Activated naive CD4-positive, alpha-beta T cell treated with anti-CD3 and anti-CD28 coated beads for 36 hours (primary cell): ENCODE measurements at regions not wholly inside any gene's neighbourhood (a gene's known extent, or its start where the extent isn't known, plus 50 kb on each side); places are given as distances from the start of the nearest gene placed in this dataset.

Source experiments
- CTCF ChIA-PET: fragments of 350-600 bp; sonication (Branson Sonifier 250); formaldehyde crosslinking; loops from one replicate; lab custom pipeline; 2021; ENCODE audit warnings: antibody characterized with exemption; lab: Charles Lee
- DNase-seq: peaks from one replicate; pipeline ENCODE4 v3.0.0-alpha.2; 2020
- H3K27ac Mint-ChIP-seq: one replicate; pipeline ENCODE4 v1.8.0; 2021; ENCODE audit warnings: mild to moderate bottlenecking, mixed read lengths
- H3K27me3 Mint-ChIP-seq: one replicate; pipeline ENCODE4 v1.8.0; 2021; ENCODE audit warnings: low read depth, mixed read lengths
- H3K36me3 Mint-ChIP-seq: one replicate; pipeline ENCODE4 v1.8.0; 2021; ENCODE audit warnings: low read depth, mixed read lengths
- H3K4me1 Mint-ChIP-seq: one replicate; pipeline ENCODE4 v1.8.0; 2021; ENCODE audit warnings: low read depth, mixed read lengths
- H3K4me3 Mint-ChIP-seq: one replicate; pipeline ENCODE4 v1.8.0; 2021; ENCODE audit warnings: mild to moderate bottlenecking, moderate library complexity, mixed read lengths
- H3K9me3 Mint-ChIP-seq: one replicate; pipeline ENCODE4 v1.8.0; 2021; ENCODE audit warnings: mixed read lengths
- intact Hi-C: fragments of 100-400 bp; cut with micrococcal nuclease; formaldehyde crosslinking; loops from one replicate; pipeline ENCODE4 v1.15.1; 2023

- no peak for DNase-seq
- intact Hi-C loops = no loop called here
- CTCF ChIA-PET = no interaction called here
- Mint-ChIP-seq H3K4me3 (no peak overlapping the region), H3K27ac (no peak overlapping the region), H3K36me3 (no peaks in the 10 kb centered on the region), H3K9me3 (no peaks in the 10 kb centered on the region), H3K27me3 (peaks cover 24% of the 10 kb centered on the region), H3K4me1 (peaks cover 4% of the 10 kb centered on the region)
These were observed 365.8 kb upstream of the C1orf174 start for GRCh38 chr1:4265836-4266235.

- CTCF ChIA-PET = no interaction called here
- Mint-ChIP-seq H3K27ac (no peak overlapping the region), H3K9me3 (no peaks in the 10 kb centered on the region), H3K36me3 (no peaks in the 10 kb centered on the region), H3K4me1 (peaks cover 4% of the 10 kb centered on the region), H3K4me3 (no peak overlapping the region), H3K27me3 (peaks cover 22% of the 10 kb centered on the region)
- intact Hi-C loops = no loop called here
- no peak for DNase-seq
These were observed 367.5 kb upstream of the C1orf174 start for GRCh38 chr1:4267381-4268261.

- H3K9me3 Mint-ChIP-seq = no peaks in the 10 kb centered on the region
- H3K4me1 Mint-ChIP-seq = peaks cover 4% of the 10 kb centered on the region
- H3K36me3 Mint-ChIP-seq = no peaks in the 10 kb centered on the region
- intact Hi-C loops = no loop called here
- DNase-seq = no peak
- no peak overlapping the region for H3K27ac Mint-ChIP-seq
- no peak overlapping the region for H3K4me3 Mint-ChIP-seq
- H3K27me3 Mint-ChIP-seq = peaks cover 22% of the 10 kb centered on the region
- CTCF ChIA-PET = no interaction called here
These were observed 368.3 kb upstream of the C1orf174 start for GRCh38 chr1:4268262-4268888.

- H3K9me3 Mint-ChIP-seq = no peaks in the 10 kb centered on the region
- CTCF ChIA-PET = interaction anchor here (0.7 kb wide), 1 partner anchor 380 kb away, joined by 3 read pairs; no protein-coding TSS in a partner anchor
- no peak overlapping the region for H3K27ac Mint-ChIP-seq
- intact Hi-C loops = no loop called here
- H3K36me3 Mint-ChIP-seq = no peaks in the 10 kb centered on the region
- H3K27me3 Mint-ChIP-seq = peaks cover 18% of the 10 kb centered on the region
- H3K4me3 Mint-ChIP-seq = no peak overlapping the region
- H3K4me1 Mint-ChIP-seq = peaks cover 4% of the 10 kb centered on the region
- DNase-seq = no peak
These were observed 368.8 kb upstream of the C1orf174 start for GRCh38 chr1:4268889-4269284.

- Mint-ChIP-seq H3K4me3 (no peak overlapping the region), H3K36me3 (no peaks in the 10 kb centered on the region), H3K27me3 (peaks cover 16% of the 10 kb centered on the region), H3K9me3 (no peaks in the 10 kb centered on the region), H3K4me1 (peaks cover 4% of the 10 kb centered on the region), H3K27ac (no peak overlapping the region)
- CTCF ChIA-PET = interaction anchor here (0.7 kb wide), 1 partner anchor 379 kb away, joined by 3 read pairs; no protein-coding TSS in a partner anchor
- intact Hi-C loops = no loop called here
- DNase-seq = no peak
These were observed 369.3 kb upstream of the C1orf174 start for GRCh38 chr1:4269330-4269729.

GRCh38 chr1:4269952-4270570, 370.0 kb upstream of the C1orf174 start:
- CTCF ChIA-PET = no interaction called here
- Mint-ChIP-seq H3K27me3 (peaks cover 12% of the 10 kb centered on the region), H3K27ac (no peak overlapping the region), H3K36me3 (no peaks in the 10 kb centered on the region), H3K9me3 (no peaks in the 10 kb centered on the region), H3K4me3 (no peak overlapping the region), H3K4me1 (peaks cover 4% of the 10 kb centered on the region)
- DNase-seq = no peak
- intact Hi-C loops = no loop called here

GRCh38 chr1:4270651-4271337, 370.7 kb upstream of the C1orf174 start:
- H3K36me3 Mint-ChIP-seq = no peaks in the 10 kb centered on the region
- intact Hi-C loops = no loop called here
- CTCF ChIA-PET = no interaction called here

GRCh38 chr1:4271338-4271998, 371.4 kb upstream of the C1orf174 start:
- peaks cover 4% of the 10 kb centered on the region for H3K4me1 Mint-ChIP-seq
- H3K36me3 Mint-ChIP-seq = no peaks in the 10 kb centered on the region
- CTCF ChIA-PET = no interaction called here
- no peak overlapping the region for H3K27ac Mint-ChIP-seq
- peaks cover 17% of the 10 kb centered on the region for H3K27me3 Mint-ChIP-seq
- no peak overlapping the region for H3K4me3 Mint-ChIP-seq
- no peaks in the 10 kb centered on the region for H3K9me3 Mint-ChIP-seq
- no peak for DNase-seq
- intact Hi-C loops = no loop called here

More at GRCh38 chr1:4270651-4271337, 370.7 kb upstream of the C1orf174 start:
- H3K4me1 Mint-ChIP-seq = peaks cover 4% of the 10 kb centered on the region
- no peak overlapping the region for H3K27ac Mint-ChIP-seq
- H3K27me3 Mint-ChIP-seq = peaks cover 17% of the 10 kb centered on the region
- no peak for DNase-seq
- H3K9me3 Mint-ChIP-seq = no peaks in the 10 kb centered on the region
- no peak overlapping the region for H3K4me3 Mint-ChIP-seq

- intact Hi-C loops = no loop called here
These were observed 372.5 kb upstream of the C1orf174 start for GRCh38 chr1:4272568-4272967.

GRCh38 chr1:4273243-4273642, 373.2 kb upstream of the C1orf174 start:
- DNase-seq = no peak
- peaks cover 10% of the 10 kb centered on the region for H3K9me3 Mint-ChIP-seq
- no peaks in the 10 kb centered on the region for H3K4me1 Mint-ChIP-seq
- CTCF ChIA-PET = no interaction called here
- H3K4me3 Mint-ChIP-seq = no peak overlapping the region
- no peak overlapping the region for H3K27ac Mint-ChIP-seq
- intact Hi-C loops = no loop called here
- peaks cover 24% of the 10 kb centered on the region for H3K27me3 Mint-ChIP-seq
- H3K36me3 Mint-ChIP-seq = peaks cover 2% of the 10 kb centered on the region

More at GRCh38 chr1:4272568-4272967, 372.5 kb upstream of the C1orf174 start:
- no peak overlapping the region for H3K4me3 Mint-ChIP-seq
- H3K9me3 Mint-ChIP-seq = peaks cover 5% of the 10 kb centered on the region
- peaks cover 24% of the 10 kb centered on the region for H3K27me3 Mint-ChIP-seq
- CTCF ChIA-PET = no interaction called here
- H3K27ac Mint-ChIP-seq = no peak overlapping the region
- no peak for DNase-seq
- H3K36me3 Mint-ChIP-seq = no peaks in the 10 kb centered on the region
- peaks cover 2% of the 10 kb centered on the region for H3K4me1 Mint-ChIP-seq

GRCh38 chr1:4273747-4274146, 373.7 kb upstream of the C1orf174 start:
- Mint-ChIP-seq H3K9me3 (peaks cover 10% of the 10 kb centered on the region), H3K27me3 (peaks cover 24% of the 10 kb centered on the region), H3K27ac (no peak overlapping the region), H3K36me3 (peaks cover 2% of the 10 kb centered on the region), H3K4me3 (no peak overlapping the region), H3K4me1 (no peaks in the 10 kb centered on the region)
- CTCF ChIA-PET = no interaction called here
- intact Hi-C loops = no loop called here
- DNase-seq = no peak

GRCh38 chr1:4275083-4275482, 375.0 kb upstream of the C1orf174 start:
- H3K27ac Mint-ChIP-seq = no peak overlapping the region
- H3K36me3 Mint-ChIP-seq = peaks cover 2% of the 10 kb centered on the region
- CTCF ChIA-PET = no interaction called here
- peaks cover 24% of the 10 kb centered on the region for H3K27me3 Mint-ChIP-seq
- DNase-seq = no peak
- no peak overlapping the region for H3K4me3 Mint-ChIP-seq
- peaks cover 10% of the 10 kb centered on the region for H3K9me3 Mint-ChIP-seq
- no peaks in the 10 kb centered on the region for H3K4me1 Mint-ChIP-seq
- intact Hi-C loops = no loop called here
